Heart left ventricle (tissue), 16 donors: ENCODE measurements at regions not wholly inside any gene's neighbourhood (a gene's known extent, or its start where the extent isn't known, plus 50 kb on each side); places are given as distances from the start of the nearest gene placed in this dataset.

ENCODE experiments used
- ATAC-seq, 4 donors: fragments of 200-7000 bp; cut with Tn5 transposase; one replicate each; pipeline ENCODE4 v1.9.1; 2020 to 2022; ENCODE audit warnings: moderate library complexity in 4 of 4, mild to moderate bottlenecking in 3 of 4, moderate number of reproducible peaks in 1 of 4
- DNase-seq, 5 donors: peaks; one replicate each; pipeline ENCODE4 v3.0.0-alpha.2; 2020
- H3K27ac ChIP-seq, 12 donors: fragments of 200-600 bp; sonication (generic) in 4 of 12; one replicate each; pipeline versions ENCODE4 v1.5.0 to v1.8.0; 2016 to 2022; ENCODE audit warnings: mild to moderate bottlenecking in 2 of 12
- H3K27me3 ChIP-seq, 9 donors: fragments of 200-600 bp; sonication (generic) in 2 of 9; one replicate each; pipeline versions ENCODE4 v1.5.1 to v1.8.0; 2016 to 2022; ENCODE audit warnings: mild to moderate bottlenecking in 3 of 9
- H3K36me3 ChIP-seq, 9 donors: fragments of 200-600 bp; sonication (generic) in 2 of 9; one replicate each; pipeline versions ENCODE4 v1.5.0 to v1.8.0; 2018 to 2022; ENCODE audit warnings: mild to moderate bottlenecking in 2 of 9
- H3K4me1 ChIP-seq, 12 donors: fragments of 200-600 bp; sonication (generic) in 4 of 12; one replicate each; pipeline versions ENCODE4 v1.5.0 to v1.8.0; 2016 to 2022; ENCODE audit warnings: mild to moderate bottlenecking in 3 of 12
- H3K4me3 ChIP-seq, 12 donors: fragments of 200-600 bp; sonication (generic) in 4 of 12; one replicate each; pipeline versions ENCODE4 v1.5.0 to v1.8.0; 2017 to 2022; ENCODE audit warnings: mild to moderate bottlenecking in 9 of 12, moderate library complexity in 4 of 12
- H3K9me3 ChIP-seq, 12 donors: fragments of 200-600 bp; sonication (generic) in 4 of 12; one replicate each; pipeline versions ENCODE4 v1.5.0 to v1.8.0; 2016 to 2022; ENCODE audit warnings: mild to moderate bottlenecking in 1 of 12
- POLR2A ChIP-seq, 2 donors: fragments of 450-650 bp; IDR thresholded peaks; one replicate each; pipeline ENCODE4 v1.6.1; 2017; ENCODE audit warnings: antibody characterized with exemption in 2 of 2, mild to moderate bottlenecking in 2 of 2, moderate library complexity in 2 of 2
- WGBS, 4 donors: extraction: QIAGEN DNeasy Blood & Tissue Kit in 2 of 4; methylation state at CpG; one replicate each; pipeline versions ENCODE4 v1.1.5 to v1.1.7; 2013 to 2018; 5-methylcytosine and 5-hydroxymethylcytosine counted together
- intact Hi-C, 10 donors: fragments of 100-400 bp; cut with DNase I; formaldehyde crosslinking; loops; one replicate each; pipeline versions ENCODE4 v1.11.1 to v1.14.2; 2022
- TF ChIP-seq, protein P1 (sequence below), 12 donors: fragments of 200-600 bp; sonication (generic) in 4 of 12; IDR thresholded peaks; one replicate each; pipeline versions ENCODE4 v1.5.0 to v1.8.0; 2018 to 2022; ENCODE audit warnings: antibody characterized with exemption in 12 of 12, mild to moderate bottlenecking in 5 of 12
- donor health status: ischemic (EF 13 %, LVEDD 7.1; RV severe dilation, severe dysfunction).
- donor health status: healthy with polysubstance abuse.
- donor health status: DM: no; HTN: yes; CAD: no.
- donor health status: DM: no; HTN: no; CAD: no.
- donor health status: ischemic (EF 25% LVEDD 6.9; RV normal size, moderate dysfunction).
- donor health status: ischemic (EF 25% LVEDD 5.7; RV mildly dilated, moderate dysfunction).
- donor health status: healthy.
- donor health status: DM: yes; HTN: yes; CAD: no.
- donor health status: ischemic (EF 35%, LVEDD 5.7; RV mildly dilated, moderate dysfunction).
- donor health status: nonischemic (EF 11% LVEDD 7.7; RV severe dilation, severe dysfunction).
- donor health status: DM: yes; HTN: yes; CAD: no.
- donor health status: PGD.
- donor health status: ischemic (EF 29% LVEDD 5.4; RV normal size, mild dysfunction).
- donor health status: nonischemic (EF 23%, LVEDD 6.1; RV moderate dilation, normal function).

DNA sequence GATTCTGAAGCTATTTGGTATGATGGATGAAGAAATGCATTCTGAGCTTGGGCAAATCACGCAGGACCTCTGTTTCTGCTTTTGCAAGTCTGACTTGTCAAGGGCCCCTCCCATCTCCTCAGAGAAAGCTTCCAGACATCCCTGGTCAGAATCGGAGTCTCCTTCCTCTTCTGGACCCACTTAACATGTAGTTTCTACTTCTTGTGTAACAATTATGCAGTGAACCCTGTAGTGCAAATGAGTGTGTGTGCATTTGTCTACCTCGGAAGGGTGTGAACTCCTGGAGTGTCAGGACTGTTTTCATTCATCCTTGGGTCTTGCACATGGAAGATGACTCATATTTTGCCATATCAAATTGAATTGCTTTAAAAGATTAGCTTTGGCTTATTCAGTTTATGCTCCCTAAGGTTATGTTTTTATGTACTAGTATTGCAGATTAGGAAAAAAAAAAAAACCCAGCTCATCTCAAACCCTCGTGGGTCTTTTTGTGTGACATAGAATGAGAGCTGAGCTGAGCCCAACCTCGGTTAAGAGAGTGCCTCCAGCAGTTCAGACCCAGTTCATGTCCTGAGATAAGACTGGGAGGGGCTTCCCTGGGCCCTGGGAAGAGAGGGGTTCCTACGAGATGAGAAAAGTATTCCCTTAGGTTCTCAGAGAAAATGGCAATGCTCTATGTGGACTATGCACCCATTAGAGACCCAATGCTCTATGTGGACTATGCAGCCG lies 61.1 kb upstream of the RPL34 start:
- Histone ChIP-seq H3K27me3 (no peaks in the 10 kb centered on the region), H3K36me3 (no peaks in the 10 kb centered on the region), H3K9me3 (no peaks in the 10 kb centered on the region), H3K4me1 (peaks cover 0 to 26% (median 7%) of the 10 kb centered on the region in 12 donors), H3K4me3 (no peak overlapping the region), H3K27ac (peak overlapping the region in 7 of 12 donors; percentile 44 to 87 (median 74))
- 48 to 60% (median 55%) methylated on average over 7 of the region's 7 CpGs for WGBS, 4 donors
- TF ChIP-seq POLR2A (IDR thresholded peaks at IDR 0.05), result no peak
- TF ChIP-seq, protein P1, sequence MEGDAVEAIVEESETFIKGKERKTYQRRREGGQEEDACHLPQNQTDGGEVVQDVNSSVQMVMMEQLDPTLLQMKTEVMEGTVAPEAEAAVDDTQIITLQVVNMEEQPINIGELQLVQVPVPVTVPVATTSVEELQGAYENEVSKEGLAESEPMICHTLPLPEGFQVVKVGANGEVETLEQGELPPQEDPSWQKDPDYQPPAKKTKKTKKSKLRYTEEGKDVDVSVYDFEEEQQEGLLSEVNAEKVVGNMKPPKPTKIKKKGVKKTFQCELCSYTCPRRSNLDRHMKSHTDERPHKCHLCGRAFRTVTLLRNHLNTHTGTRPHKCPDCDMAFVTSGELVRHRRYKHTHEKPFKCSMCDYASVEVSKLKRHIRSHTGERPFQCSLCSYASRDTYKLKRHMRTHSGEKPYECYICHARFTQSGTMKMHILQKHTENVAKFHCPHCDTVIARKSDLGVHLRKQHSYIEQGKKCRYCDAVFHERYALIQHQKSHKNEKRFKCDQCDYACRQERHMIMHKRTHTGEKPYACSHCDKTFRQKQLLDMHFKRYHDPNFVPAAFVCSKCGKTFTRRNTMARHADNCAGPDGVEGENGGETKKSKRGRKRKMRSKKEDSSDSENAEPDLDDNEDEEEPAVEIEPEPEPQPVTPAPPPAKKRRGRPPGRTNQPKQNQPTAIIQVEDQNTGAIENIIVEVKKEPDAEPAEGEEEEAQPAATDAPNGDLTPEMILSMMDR (IDR thresholded peaks at IDR 0.05), result no peak
- intact Hi-C loops, result no loop called here
- ATAC-seq (peak in 2 of 4 donors; percentile 22 to 23), DNase-seq (no peak)

DNA sequence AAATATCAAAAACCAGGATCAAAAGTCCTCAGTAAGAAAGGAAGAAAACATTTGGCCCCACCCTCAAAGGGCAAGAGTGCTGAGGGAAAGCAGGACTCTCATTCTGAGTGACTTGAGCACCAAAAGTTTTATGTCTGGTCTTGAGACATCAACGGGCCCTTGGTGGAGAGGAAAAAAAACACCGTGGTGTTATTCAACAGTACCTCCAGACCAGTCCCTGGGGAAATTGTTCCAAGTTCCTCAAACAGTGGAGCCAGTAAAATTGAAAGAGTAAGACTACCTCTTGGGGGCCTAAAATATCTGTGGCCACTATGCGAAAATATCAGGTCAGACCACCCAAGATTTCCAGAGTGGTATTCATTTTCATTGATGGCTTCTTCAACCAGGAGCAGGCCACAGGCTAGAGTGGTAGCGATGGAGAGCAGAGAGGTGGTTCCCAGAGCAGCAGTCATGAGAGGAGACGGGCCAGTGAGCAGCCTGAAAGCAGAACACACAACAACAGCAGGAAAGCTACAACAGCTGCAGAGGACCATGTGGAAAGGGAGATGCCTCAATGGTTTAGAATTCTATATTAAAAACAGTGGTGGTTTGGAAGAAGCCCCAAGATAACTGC lies 63.7 kb upstream of the RPL34 start:
- ATAC-seq, result no peak

DNA sequence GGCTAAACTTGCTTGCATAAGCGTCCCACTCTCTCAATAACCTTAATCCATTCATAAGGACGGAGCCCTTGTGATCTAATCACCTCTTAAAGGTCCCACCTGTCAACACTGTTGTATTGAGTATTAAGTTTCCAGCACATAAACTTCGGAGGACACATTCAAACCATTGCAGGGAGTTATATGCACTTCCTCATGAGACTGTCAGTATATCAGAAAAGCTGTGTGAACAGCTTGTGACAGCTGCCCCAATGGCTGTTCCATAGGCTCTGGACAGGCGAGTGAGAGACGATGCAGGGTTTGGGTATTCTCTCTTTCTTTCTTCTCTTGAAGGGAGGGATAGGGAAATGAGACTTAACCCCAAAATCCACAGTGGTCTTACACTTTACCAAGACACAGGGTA lies 64.2 kb upstream of the RPL34 start:
- Histone ChIP-seq H3K36me3 (no peaks in the 10 kb centered on the region), H3K9me3 (peaks cover 0 to 4% (median 0%) of the 10 kb centered on the region in 12 donors), H3K27ac (no peak overlapping the region), H3K27me3 (no peaks in the 10 kb centered on the region), H3K4me3 (no peak overlapping the region), H3K4me1 (peaks cover 0 to 24% (median 7%) of the 10 kb centered on the region in 12 donors)
- DNase-seq (no peak), ATAC-seq (no peak)
- no peak for TF ChIP-seq POLR2A (IDR thresholded peaks at IDR 0.05)
- TF ChIP-seq, protein P1 (IDR thresholded peaks at IDR 0.05), result no peak
- intact Hi-C loops, result no loop called here
- 59 to 70% (median 62%) methylated on average over 5 of the region's 5 CpGs for WGBS, 4 donors

More for the DNA sequence above, 63.7 kb upstream of the RPL34 start:
- no peaks in the 10 kb centered on the region for H3K27me3 ChIP-seq
- no peaks in the 10 kb centered on the region for H3K36me3 ChIP-seq
- H3K4me1 ChIP-seq, result peaks cover 0 to 26% (median 7%) of the 10 kb centered on the region in 12 donors
- peaks cover 0 to 2% (median 0%) of the 10 kb centered on the region in 12 donors for H3K9me3 ChIP-seq
- no peak overlapping the region for H3K4me3 ChIP-seq
- TF ChIP-seq, protein P1 (IDR thresholded peaks at IDR 0.05), result no peak
- no peak for TF ChIP-seq POLR2A (IDR thresholded peaks at IDR 0.05)
- WGBS, 4 donors, result 81 to 93% (median 88%) methylated on average over 5 of the region's 5 CpGs
- H3K27ac ChIP-seq, result no peak overlapping the region
- intact Hi-C loops, result no loop called here
- DNase-seq, result no peak

- 57 to 64% (median 63%) methylated on average over 1 of the region's 1 CpG for WGBS, 4 donors
- no peak for TF ChIP-seq POLR2A (IDR thresholded peaks at IDR 0.05)
- TF ChIP-seq, protein P1 (IDR thresholded peaks at IDR 0.05), result no peak
- Histone ChIP-seq H3K36me3 (no peaks in the 10 kb centered on the region), H3K4me1 (peaks cover 0 to 19% (median 7%) of the 10 kb centered on the region in 12 donors), H3K27me3 (no peaks in the 10 kb centered on the region), H3K27ac (no peak overlapping the region), H3K9me3 (peaks cover 0 to 8% (median 0%) of the 10 kb centered on the region in 12 donors), H3K4me3 (no peak overlapping the region)
- DNase-seq, result no peak
- intact Hi-C loops, result no loop called here
- ATAC-seq, result no peak
Observed at GRCh38 chr4:108555701-108556100, 64.7 kb upstream of the RPL34 start.
